ENCODE measurements at regions not wholly inside any gene's neighbourhood (a gene's known extent, or its start where the extent isn't known, plus 50 kb on each side); places are given as distances from the start of the nearest gene placed in this dataset.

DNA sequence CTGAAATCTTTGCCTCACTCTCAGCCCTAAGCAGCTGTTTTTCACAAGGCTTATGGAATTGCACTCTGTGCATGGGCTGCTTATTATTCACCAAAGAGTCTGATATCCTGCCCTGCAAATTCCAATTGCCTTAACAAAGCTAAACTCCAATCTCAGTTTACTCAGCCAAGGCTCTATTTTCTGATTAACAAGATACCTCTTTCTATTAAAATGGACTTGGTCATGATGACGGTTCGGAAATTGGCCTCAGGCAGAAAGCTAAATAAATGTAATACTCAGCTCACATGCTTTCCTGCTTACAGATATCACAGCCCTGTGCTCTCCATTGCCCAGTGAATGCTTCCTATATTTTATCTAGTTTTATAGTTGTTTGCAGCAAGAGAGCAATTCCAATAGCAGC is 1270.8 kb downstream of the PCDH9 start:
- TF ChIP-seq POLR2AphosphoS5 (IDR thresholded peaks at IDR 0.05): no peak
- TF ChIP-seq, protein P1, sequence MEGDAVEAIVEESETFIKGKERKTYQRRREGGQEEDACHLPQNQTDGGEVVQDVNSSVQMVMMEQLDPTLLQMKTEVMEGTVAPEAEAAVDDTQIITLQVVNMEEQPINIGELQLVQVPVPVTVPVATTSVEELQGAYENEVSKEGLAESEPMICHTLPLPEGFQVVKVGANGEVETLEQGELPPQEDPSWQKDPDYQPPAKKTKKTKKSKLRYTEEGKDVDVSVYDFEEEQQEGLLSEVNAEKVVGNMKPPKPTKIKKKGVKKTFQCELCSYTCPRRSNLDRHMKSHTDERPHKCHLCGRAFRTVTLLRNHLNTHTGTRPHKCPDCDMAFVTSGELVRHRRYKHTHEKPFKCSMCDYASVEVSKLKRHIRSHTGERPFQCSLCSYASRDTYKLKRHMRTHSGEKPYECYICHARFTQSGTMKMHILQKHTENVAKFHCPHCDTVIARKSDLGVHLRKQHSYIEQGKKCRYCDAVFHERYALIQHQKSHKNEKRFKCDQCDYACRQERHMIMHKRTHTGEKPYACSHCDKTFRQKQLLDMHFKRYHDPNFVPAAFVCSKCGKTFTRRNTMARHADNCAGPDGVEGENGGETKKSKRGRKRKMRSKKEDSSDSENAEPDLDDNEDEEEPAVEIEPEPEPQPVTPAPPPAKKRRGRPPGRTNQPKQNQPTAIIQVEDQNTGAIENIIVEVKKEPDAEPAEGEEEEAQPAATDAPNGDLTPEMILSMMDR (IDR thresholded peaks at IDR 0.05): no peak

Data from suprapubic skin (tissue), 3 donors.